Astrocyte (in vitro differentiated cells and primary cell): ENCODE measurements at regions not wholly inside any gene's neighbourhood (a gene's known extent, or its start where the extent isn't known, plus 50 kb on each side); places are given as distances from the start of the nearest gene placed in this dataset.

Experiments
- DNase-seq: peaks from one replicate; pipeline ENCODE4 v3.0.0-alpha.2; 2010; ENCODE audit warnings: low read depth
- FAIRE-seq: peaks from 2 replicates; lab custom pipeline; 2011; peaks lifted over from hg19 to GRCh38; lab: Jason Lieb, UNC
- H2AFZ ChIP-seq: 2 replicates; pipeline ENCODE4 v1.6.0; 2012; ENCODE audit warnings: low read depth, low read length, inconsistent platforms
- H3K27ac ChIP-seq: 2 replicates; pipeline ENCODE4 v1.5.1; 2011; ENCODE audit warnings: low read depth, low read length, inconsistent platforms
- H3K27me3 ChIP-seq: 2 replicates; pipeline ENCODE4 v1.6.0; 2011; ENCODE audit warnings: low read length, inconsistent platforms; ENCODE audit not compliant: insufficient read depth
- H3K36me3 ChIP-seq: 2 replicates; pipeline ENCODE4 v1.5.1; 2011; ENCODE audit warnings: low read length, inconsistent platforms; ENCODE audit not compliant: insufficient read depth
- H3K4me1 ChIP-seq: 2 replicates; pipeline ENCODE4 v1.5.1; 2011; ENCODE audit warnings: low read length, inconsistent platforms; ENCODE audit not compliant: insufficient read depth
- H3K4me2 ChIP-seq: 2 replicates; pipeline ENCODE4 v1.6.0; 2012; ENCODE audit warnings: low read length, inconsistent platforms
- H3K4me3 ChIP-seq: 2 replicates; pipeline ENCODE4 v1.5.1; 2011; ENCODE audit warnings: low read depth, mild to moderate bottlenecking, low read length, inconsistent platforms; ENCODE audit not compliant: insufficient read depth
- H3K79me2 ChIP-seq: 2 replicates; pipeline ENCODE4 v1.6.0; 2012; ENCODE audit warnings: mild to moderate bottlenecking, low read length, inconsistent platforms; ENCODE audit not compliant: insufficient read depth
- H3K9ac ChIP-seq: 2 replicates; pipeline ENCODE4 v1.6.0; 2012; ENCODE audit warnings: mild to moderate bottlenecking, low read length, inconsistent platforms
- H3K9me3 ChIP-seq: 2 replicates; pipeline ENCODE4 v1.5.1; 2012; ENCODE audit warnings: low read depth, mild to moderate bottlenecking, low read length, inconsistent platforms; ENCODE audit not compliant: insufficient read depth
- H4K20me1 ChIP-seq: 2 replicates; pipeline ENCODE4 v1.6.0; 2012; ENCODE audit warnings: low read length, inconsistent platforms; ENCODE audit not compliant: insufficient read depth
- H3K27ac Mint-ChIP-seq: one replicate; pipeline ENCODE4 v1.8.0; 2021; ENCODE audit warnings: mild to moderate bottlenecking, mixed read lengths; ENCODE audit not compliant: unreplicated experiment
- H3K27me3 Mint-ChIP-seq: one replicate; pipeline ENCODE4 v1.8.0; 2021; ENCODE audit warnings: low read depth, mixed read lengths; ENCODE audit not compliant: unreplicated experiment
- H3K36me3 Mint-ChIP-seq: one replicate; pipeline ENCODE4 v1.8.0; 2021; ENCODE audit warnings: low read depth, mixed read lengths; ENCODE audit not compliant: unreplicated experiment
- H3K4me1 Mint-ChIP-seq: one replicate; pipeline ENCODE4 v1.8.0; 2021; ENCODE audit warnings: low read depth, mixed read lengths; ENCODE audit not compliant: unreplicated experiment
- H3K4me3 Mint-ChIP-seq: one replicate; pipeline ENCODE4 v1.8.0; 2021; ENCODE audit warnings: mild to moderate bottlenecking, moderate library complexity, mixed read lengths; ENCODE audit not compliant: unreplicated experiment
- H3K9me3 Mint-ChIP-seq: one replicate; pipeline ENCODE4 v1.8.0; 2021; ENCODE audit warnings: mild to moderate bottlenecking, mixed read lengths; ENCODE audit not compliant: unreplicated experiment
- EZH2 ChIP-seq: IDR thresholded peaks from 2 replicates; pipeline ENCODE4 v1.6.1; 2012; ENCODE audit warnings: mild to moderate bottlenecking, low read length, inconsistent platforms; ENCODE audit not compliant: insufficient read depth
- TF ChIP-seq, protein P1 (sequence below): IDR thresholded peaks from 2 replicates; pipeline ENCODE4 v1.5.1; 2011; ENCODE audit warnings: low read depth, mild to moderate bottlenecking, inconsistent platforms, low read length, moderate library complexity; ENCODE audit not compliant: insufficient read depth

- DNase-seq (no peak), FAIRE-seq (no peak)
- Histone ChIP-seq H3K9me3 (no peaks in the 10 kb centered on the region), H2AFZ (no peak overlapping the region), H3K9ac (no peak overlapping the region), H4K20me1 (no peaks in the 10 kb centered on the region), H3K36me3 (no peaks in the 10 kb centered on the region), H3K4me1 (no peaks in the 10 kb centered on the region), H3K27ac (no peak overlapping the region), H3K4me3 (no peak overlapping the region), H3K79me2 (no peaks in the 10 kb centered on the region), H3K27me3 (no peaks in the 10 kb centered on the region), H3K4me2 (no peak overlapping the region)
- Mint-ChIP-seq H3K36me3 (no peaks in the 10 kb centered on the region), H3K27me3 (no peaks in the 10 kb centered on the region), H3K4me3 (no peak overlapping the region), H3K27ac (no peak overlapping the region), H3K4me1 (no peaks in the 10 kb centered on the region), H3K9me3 (no peaks in the 10 kb centered on the region)
- TF ChIP-seq EZH2 = no peak
- TF ChIP-seq, protein P1, sequence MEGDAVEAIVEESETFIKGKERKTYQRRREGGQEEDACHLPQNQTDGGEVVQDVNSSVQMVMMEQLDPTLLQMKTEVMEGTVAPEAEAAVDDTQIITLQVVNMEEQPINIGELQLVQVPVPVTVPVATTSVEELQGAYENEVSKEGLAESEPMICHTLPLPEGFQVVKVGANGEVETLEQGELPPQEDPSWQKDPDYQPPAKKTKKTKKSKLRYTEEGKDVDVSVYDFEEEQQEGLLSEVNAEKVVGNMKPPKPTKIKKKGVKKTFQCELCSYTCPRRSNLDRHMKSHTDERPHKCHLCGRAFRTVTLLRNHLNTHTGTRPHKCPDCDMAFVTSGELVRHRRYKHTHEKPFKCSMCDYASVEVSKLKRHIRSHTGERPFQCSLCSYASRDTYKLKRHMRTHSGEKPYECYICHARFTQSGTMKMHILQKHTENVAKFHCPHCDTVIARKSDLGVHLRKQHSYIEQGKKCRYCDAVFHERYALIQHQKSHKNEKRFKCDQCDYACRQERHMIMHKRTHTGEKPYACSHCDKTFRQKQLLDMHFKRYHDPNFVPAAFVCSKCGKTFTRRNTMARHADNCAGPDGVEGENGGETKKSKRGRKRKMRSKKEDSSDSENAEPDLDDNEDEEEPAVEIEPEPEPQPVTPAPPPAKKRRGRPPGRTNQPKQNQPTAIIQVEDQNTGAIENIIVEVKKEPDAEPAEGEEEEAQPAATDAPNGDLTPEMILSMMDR = no peak
Measured at GRCh38 chr4:132316738-132317137, 832.4 kb upstream of the PCDH10 start.

GRCh38 chr4:132317923-132318322 is 831.2 kb upstream of the PCDH10 start:
- Histone ChIP-seq H3K27ac (no peak overlapping the region), H3K9me3 (no peaks in the 10 kb centered on the region), H2AFZ (no peak overlapping the region), H3K27me3 (no peaks in the 10 kb centered on the region), H3K36me3 (no peaks in the 10 kb centered on the region), H3K79me2 (no peaks in the 10 kb centered on the region), H3K4me3 (no peak overlapping the region), H4K20me1 (no peaks in the 10 kb centered on the region), H3K9ac (no peak overlapping the region), H3K4me2 (no peak overlapping the region), H3K4me1 (no peaks in the 10 kb centered on the region)
- Mint-ChIP-seq H3K27ac (no peak overlapping the region), H3K4me3 (no peak overlapping the region), H3K4me1 (no peaks in the 10 kb centered on the region), H3K36me3 (no peaks in the 10 kb centered on the region), H3K9me3 (no peaks in the 10 kb centered on the region), H3K27me3 (no peaks in the 10 kb centered on the region)
- no peak for FAIRE-seq
- TF ChIP-seq, protein P1 = no peak
- no peak for TF ChIP-seq EZH2
- no peak for DNase-seq

DNA sequence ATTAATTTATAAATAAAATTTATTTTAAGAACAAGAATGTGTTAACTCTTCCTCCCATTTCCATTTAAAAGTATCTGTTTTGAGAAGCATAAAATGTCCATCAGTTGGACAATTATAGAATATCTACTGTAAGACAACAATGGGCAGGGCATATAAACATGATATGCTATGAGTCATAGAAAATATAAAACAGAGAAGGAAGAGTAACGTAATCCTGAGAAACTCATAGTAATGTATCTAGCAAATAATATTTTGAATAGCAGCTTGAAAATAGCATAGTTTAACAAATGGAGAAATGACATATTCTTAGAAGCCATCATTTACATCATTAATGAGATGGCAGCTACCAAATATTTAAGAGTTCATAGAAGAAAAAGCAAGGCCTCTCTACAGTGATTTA is 820.3 kb upstream of the PCDH10 start:
- no peaks in the 10 kb centered on the region for H3K27me3 Mint-ChIP-seq

More for the DNA sequence above, 820.3 kb upstream of the PCDH10 start:
- FAIRE-seq = no peak
- no peak overlapping the region for H3K27ac Mint-ChIP-seq
- no peaks in the 10 kb centered on the region for H3K4me1 ChIP-seq
- H3K36me3 ChIP-seq = no peaks in the 10 kb centered on the region
- H3K4me3 Mint-ChIP-seq = no peak overlapping the region
- H3K4me3 ChIP-seq = no peak overlapping the region
- no peaks in the 10 kb centered on the region for H3K79me2 ChIP-seq
- no peaks in the 10 kb centered on the region for H4K20me1 ChIP-seq
- no peak overlapping the region for H3K9ac ChIP-seq
- H2AFZ ChIP-seq = no peak overlapping the region
- H3K9me3 Mint-ChIP-seq = no peaks in the 10 kb centered on the region
- H3K4me1 Mint-ChIP-seq = peaks cover 2% of the 10 kb centered on the region
- no peaks in the 10 kb centered on the region for H3K9me3 ChIP-seq
- H3K36me3 Mint-ChIP-seq = no peaks in the 10 kb centered on the region
- no peaks in the 10 kb centered on the region for H3K27me3 ChIP-seq
- TF ChIP-seq, protein P1 = no peak
- no peak for TF ChIP-seq EZH2
- DNase-seq = no peak
- no peak overlapping the region for H3K4me2 ChIP-seq
- H3K27ac ChIP-seq = no peak overlapping the region
